KOPT-K1 (cell line): ENCODE measurements at regions not wholly inside any gene's neighbourhood (a gene's known extent, or its start where the extent isn't known, plus 50 kb on each side); places are given as distances from the start of the nearest gene placed in this dataset.
"Not testable (repeated sequence)": the region's sequence is repeated elsewhere in the genome, so short reads cannot be mapped to it uniquely, and the experiment has no call there.

Source experiments
- H3K27ac ChIP-seq: fragments of 200-600 bp; sonication (generic); 2 replicates; pipeline ENCODE4 v1.5.1; 2016; ENCODE audit warnings: antibody characterized with exemption, mild to moderate bottlenecking, low read depth, low read length; ENCODE audit not compliant: poor library complexity, severe bottlenecking
- H3K36me3 ChIP-seq: fragments of 200-600 bp; sonication (generic); 2 replicates; pipeline ENCODE4 v1.5.1; 2017; ENCODE audit warnings: antibody characterized with exemption, mild to moderate bottlenecking, low read length, moderate library complexity; ENCODE audit not compliant: insufficient read depth
- H3K9me3 ChIP-seq: fragments of 200-600 bp; sonication (generic); 2 replicates; pipeline ENCODE4 v1.5.1; 2017; ENCODE audit warnings: antibody characterized with exemption, low read length, mild to moderate bottlenecking; ENCODE audit not compliant: insufficient read depth, poor library complexity, severe bottlenecking

DNA sequence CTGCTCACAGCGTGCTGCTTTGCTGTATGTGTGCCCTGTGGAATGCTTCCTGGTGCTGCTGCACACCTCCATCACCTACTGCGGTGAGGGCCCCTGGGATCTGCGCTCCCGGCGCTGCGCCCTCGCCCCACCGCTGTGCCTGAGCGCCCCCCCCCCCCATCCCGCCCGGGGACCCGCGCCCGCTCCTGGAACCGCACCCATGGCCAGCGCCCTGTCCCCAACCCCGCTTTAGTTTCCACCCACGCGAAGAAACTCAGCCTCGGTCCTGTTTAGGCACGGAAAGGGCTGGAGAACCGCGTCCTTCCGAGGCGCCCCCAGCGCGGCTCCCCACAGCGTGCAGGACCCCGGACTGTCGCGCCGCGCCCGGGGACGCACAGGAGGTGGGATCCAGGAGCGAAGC, 265.5 kb downstream of the POTEB3 start:
- not testable (repeated sequence) for H3K36me3 ChIP-seq, H3K9me3 ChIP-seq, H3K27ac ChIP-seq

DNA sequence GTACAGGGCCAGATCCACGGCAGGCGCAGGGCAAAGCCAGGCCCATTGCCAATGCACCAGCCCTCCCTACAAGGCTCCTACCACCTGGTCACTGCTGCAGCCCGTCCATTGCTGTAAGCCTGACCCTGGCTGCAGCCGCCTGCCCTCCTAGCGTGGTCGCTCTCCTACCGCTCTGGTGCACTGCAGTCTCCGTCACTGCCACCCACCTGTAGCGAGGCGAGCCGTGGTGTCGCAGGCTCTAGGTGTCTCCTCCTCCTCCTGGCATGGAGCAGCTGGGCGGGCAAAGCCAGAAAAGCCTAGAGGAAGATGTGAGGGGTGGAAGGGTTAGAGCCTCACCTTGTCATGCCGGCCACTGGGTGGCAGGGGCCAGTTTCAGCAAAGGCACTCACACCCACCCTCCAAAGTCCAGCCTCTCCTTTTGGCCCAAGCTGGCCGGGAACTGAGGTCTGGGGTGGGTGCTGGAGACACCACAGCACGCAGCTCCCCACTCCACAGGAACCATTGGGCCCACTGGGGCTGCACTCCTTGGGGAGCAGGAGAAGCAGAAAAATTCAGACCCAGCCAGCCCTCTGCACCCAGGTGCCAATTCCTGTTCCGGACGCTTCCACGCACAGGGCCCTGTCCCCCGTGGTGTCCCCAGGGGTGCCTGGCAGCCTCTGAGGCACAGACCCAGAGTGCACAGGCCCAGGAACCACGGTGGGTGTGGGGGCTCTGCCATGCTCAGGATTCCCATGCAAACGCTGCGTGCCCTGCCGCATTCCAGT, 285.3 kb upstream of the POTEB2 start:
- H3K9me3 ChIP-seq, H3K27ac ChIP-seq, H3K36me3 ChIP-seq: not testable (repeated sequence)

DNA sequence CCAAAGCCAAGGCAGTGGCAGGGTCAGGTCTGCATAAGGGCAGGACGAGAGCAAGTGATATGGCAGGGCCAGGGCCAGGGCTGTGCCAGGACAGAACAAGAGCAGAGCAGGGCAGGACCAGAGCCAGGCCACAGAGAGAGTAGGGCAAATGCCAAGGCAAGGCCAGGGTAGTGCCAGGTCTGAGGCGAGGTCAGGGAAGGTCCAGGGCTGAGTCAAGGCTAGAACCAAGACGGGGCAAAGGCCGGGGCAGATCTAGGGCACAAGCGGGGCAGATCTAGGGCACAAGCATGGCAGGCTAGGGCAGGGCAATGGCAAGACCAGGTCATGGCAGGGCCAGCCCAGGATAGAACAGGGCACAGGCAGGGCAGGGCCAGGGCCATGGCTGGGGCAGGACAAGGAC, 282.0 kb upstream of the POTEB2 start:
- not testable (repeated sequence) for H3K36me3 ChIP-seq, H3K27ac ChIP-seq, H3K9me3 ChIP-seq

DNA sequence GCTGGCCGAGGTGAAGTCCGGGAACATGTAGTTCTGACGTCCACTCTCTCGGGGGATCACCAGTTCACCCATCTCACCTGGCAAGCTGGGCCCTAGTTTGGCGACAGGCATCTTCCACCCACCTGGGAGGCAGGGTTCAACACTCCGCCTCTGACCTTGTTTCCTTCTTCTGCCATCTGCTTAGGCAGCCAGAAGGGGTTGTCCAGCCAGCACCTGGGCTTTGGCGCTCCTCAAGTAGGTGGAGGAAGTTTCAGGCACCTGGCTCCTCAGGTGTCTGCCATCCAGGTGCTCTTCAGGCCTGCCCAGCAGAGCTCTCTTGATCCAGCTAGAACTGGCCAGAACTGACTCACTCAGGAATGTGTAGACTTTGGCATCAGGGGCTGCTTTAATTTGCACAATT, 267.8 kb upstream of the POTEB2 start:
- not testable (repeated sequence) for H3K27ac ChIP-seq, H3K36me3 ChIP-seq, H3K9me3 ChIP-seq

DNA sequence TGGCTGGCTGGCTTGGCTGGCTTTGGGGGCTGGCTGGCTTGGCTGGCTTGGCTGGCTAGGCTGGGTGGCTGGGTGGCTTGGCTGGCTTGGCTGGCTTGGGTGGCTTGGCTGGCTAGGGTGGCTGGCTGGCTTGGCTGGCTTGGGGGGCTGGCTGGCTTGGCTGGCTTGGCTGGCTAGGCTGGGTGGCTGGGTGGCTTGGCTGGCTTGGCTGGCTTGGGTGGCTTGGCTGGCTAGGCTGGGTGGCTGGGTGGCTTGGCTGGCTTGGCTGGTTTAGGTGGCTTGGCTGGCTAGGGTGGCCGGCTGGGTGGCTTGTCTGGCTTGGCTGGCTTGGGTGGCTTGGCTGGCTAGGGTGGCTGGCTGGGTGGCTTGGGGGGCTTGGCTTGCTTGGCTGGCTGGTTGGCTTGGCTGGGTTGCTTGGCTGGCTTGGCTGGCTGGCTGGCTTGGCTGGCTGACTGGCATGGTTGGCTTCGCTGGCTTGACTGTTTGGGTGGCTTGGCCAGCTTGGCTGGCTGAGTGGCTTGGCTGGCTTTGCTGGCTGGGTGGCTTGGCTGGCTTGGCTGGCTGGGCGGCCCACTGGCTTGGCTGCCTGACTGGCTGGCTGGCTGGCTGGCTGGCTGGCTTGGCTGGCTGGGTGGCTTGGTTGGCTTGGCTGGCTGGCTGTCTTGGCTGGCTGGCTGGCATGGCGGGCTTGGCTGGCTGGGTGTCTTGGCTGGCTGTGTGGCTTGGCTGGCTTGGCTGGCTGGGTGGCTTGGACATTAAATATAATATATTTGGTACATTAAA, 246.3 kb upstream of the POTEB2 start:
- H3K36me3 ChIP-seq, H3K9me3 ChIP-seq, H3K27ac ChIP-seq: not testable (repeated sequence)

GRCh38 chr15:21111861-21112260, 245.7 kb upstream of the POTEB2 start:
- H3K36me3 ChIP-seq, H3K9me3 ChIP-seq: not testable (repeated sequence)

DNA sequence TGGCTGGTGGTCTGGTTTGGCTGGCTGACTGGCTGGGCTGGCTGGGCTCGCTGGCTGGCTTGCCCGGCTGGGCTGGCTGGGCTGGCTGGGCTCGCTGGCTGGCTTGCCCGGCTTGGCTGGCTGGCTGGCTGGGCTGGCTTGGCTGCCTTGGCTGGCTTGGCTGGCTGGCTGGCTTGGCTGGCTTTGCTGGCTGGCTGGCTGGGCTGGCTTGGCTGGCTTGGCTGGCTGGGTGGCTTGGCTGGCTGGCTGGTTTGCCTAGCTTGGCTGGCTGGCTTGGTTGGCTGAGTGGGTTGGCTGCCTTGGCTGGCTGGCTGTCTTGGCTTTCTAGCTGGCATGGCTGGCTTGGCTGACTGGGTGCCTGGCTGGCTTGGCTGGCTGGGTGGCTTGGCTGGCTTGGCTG, 245.1 kb upstream of the POTEB2 start:
- H3K27ac ChIP-seq, H3K36me3 ChIP-seq, H3K9me3 ChIP-seq: not testable (repeated sequence)

More at GRCh38 chr15:21111861-21112260, 245.7 kb upstream of the POTEB2 start:
- not testable (repeated sequence) for H3K27ac ChIP-seq

DNA sequence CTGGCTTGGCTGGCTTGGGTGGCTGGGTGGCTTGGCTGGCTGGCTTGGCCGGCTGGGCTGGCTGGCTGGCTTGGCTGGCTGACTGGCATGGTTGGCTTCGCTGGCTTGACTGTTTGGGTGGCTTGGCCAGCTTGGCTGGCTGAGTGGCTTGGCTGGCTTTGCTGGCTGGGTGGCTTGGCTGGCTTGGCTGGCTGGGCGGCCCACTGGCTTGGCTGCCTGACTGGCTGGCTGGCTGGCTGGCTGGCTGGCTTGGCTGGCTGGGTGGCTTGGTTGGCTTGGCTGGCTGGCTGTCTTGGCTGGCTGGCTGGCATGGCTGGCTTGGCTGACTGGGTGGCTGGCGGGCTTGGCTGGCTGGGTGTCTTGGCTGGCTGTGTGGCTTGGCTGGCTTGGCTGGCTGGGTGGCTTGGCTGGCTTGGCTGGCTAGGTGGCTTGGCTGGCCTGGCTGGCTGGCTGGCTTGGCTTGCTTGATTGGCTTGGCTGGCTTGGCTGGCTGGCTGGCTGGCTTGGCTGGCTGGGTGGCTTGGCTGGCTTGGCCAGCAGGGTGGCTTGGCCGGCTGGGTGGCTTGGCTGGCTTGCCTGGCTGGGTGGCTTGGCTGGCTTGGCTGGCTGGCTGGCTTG, 244.2 kb upstream of the POTEB2 start:
- not testable (repeated sequence) for H3K27ac ChIP-seq, H3K36me3 ChIP-seq, H3K9me3 ChIP-seq

GRCh38 chr15:21108384-21108783, 242.3 kb upstream of the POTEB2 start:
- H3K36me3 ChIP-seq, H3K27ac ChIP-seq, H3K9me3 ChIP-seq: not testable (repeated sequence)

- not testable (repeated sequence) for H3K27ac ChIP-seq, H3K36me3 ChIP-seq, H3K9me3 ChIP-seq
Measured at GRCh38 chr15:21107399-21108381, 241.6 kb upstream of the POTEB2 start.

DNA sequence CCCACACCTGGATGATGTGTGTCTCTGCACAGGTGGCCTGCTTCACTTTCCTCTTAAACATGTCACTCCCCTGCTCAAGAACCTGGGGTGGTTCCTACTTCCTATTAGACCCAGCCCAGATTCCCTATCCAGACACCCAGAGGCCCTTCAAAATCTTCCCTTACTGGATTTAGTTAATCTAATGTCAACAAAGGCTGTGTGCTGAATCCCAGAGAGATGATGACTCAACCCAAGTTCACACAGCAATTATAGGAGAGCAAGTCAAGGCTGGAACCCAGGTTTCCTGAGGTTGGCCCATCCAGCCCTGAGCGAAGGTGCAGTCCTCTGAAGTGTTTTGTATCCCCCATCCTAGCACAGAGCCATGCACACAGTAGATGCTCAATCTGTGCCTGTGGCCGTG, 230.5 kb upstream of the POTEB2 start:
- not testable (repeated sequence) for H3K27ac ChIP-seq, H3K9me3 ChIP-seq, H3K36me3 ChIP-seq

GRCh38 chr15:21079544-21079943, 213.4 kb upstream of the POTEB2 start:
- H3K9me3 ChIP-seq, H3K27ac ChIP-seq, H3K36me3 ChIP-seq: not testable (repeated sequence)

- not testable (repeated sequence) for H3K27ac ChIP-seq, H3K9me3 ChIP-seq, H3K36me3 ChIP-seq
Measured at GRCh38 chr15:21068917-21069316, 202.8 kb upstream of the POTEB2 start.

GRCh38 chr15:21063512-21063911, 197.4 kb upstream of the POTEB2 start:
- not testable (repeated sequence) for H3K9me3 ChIP-seq, H3K36me3 ChIP-seq, H3K27ac ChIP-seq
